HEK293T (cell line): ENCODE measurements at regions not wholly inside any gene's neighbourhood (a gene's known extent, or its start where the extent isn't known, plus 50 kb on each side); places are given as distances from the start of the nearest gene placed in this dataset.
"Not testable (repeated sequence)": the region's sequence is repeated elsewhere in the genome, so short reads cannot be mapped to it uniquely, and the experiment has no call there.

Source experiments
- CTCF ChIA-PET: fragments of 350-600 bp; formaldehyde crosslinking; extraction: SDS; loops from one replicate; lab custom pipeline; 2021; ENCODE audit warnings: antibody characterized with exemption, inconsistent platforms; lab: Yijun Ruan, JAX
- POLR2A ChIA-PET: fragments of 350-600 bp; formaldehyde crosslinking; extraction: SDS; loops from one replicate; lab custom pipeline; 2020; ENCODE audit warnings: antibody characterized with exemption, inconsistent platforms; lab: Yijun Ruan, JAX
- DNase-seq: peaks from one replicate; pipeline ENCODE4 v3.0.0; 2012; ENCODE audit warnings: mixed read lengths; ENCODE audit errors: extremely low spot score
- ARNT ChIP-seq: fragments of 450-650 bp; IDR thresholded peaks from 2 replicates; pipeline ENCODE4 v1.6.1; 2017; ENCODE audit warnings: mild to moderate bottlenecking
- BHLHE40 ChIP-seq: fragments of 450-650 bp; IDR thresholded peaks from 2 replicates; pipeline ENCODE4 v1.6.1; 2016; ENCODE audit warnings: mild to moderate bottlenecking, moderate library complexity, borderline replicate concordance
- CTBP1 ChIP-seq: fragments of 450-650 bp; IDR thresholded peaks from 2 replicates; pipeline ENCODE4 v1.6.1; 2016; ENCODE audit warnings: borderline replicate concordance
- ELF4 ChIP-seq: fragments of 450-650 bp; IDR thresholded peaks from 2 replicates; pipeline ENCODE4 v1.6.1; 2017; ENCODE audit warnings: antibody characterized with exemption
- FOXA1 ChIP-seq: fragments of 450-650 bp; IDR thresholded peaks from 2 replicates; pipeline ENCODE4 v1.6.1; 2016; ENCODE audit warnings: mild to moderate bottlenecking
- FOXK2 ChIP-seq: fragments of 450-650 bp; IDR thresholded peaks from 2 replicates; pipeline ENCODE4 v1.6.1; 2016; ENCODE audit warnings: mild to moderate bottlenecking
- FOXM1 ChIP-seq: fragments of 450-650 bp; IDR thresholded peaks from 2 replicates; pipeline ENCODE4 v1.6.1; 2017; ENCODE audit warnings: mild to moderate bottlenecking, borderline replicate concordance
- HDGF ChIP-seq: fragments of 450-650 bp; IDR thresholded peaks from 2 replicates; pipeline ENCODE4 v1.6.1; 2017; ENCODE audit warnings: antibody characterized with exemption, borderline replicate concordance
- L3MBTL2 ChIP-seq: fragments of 450-650 bp; conservative IDR thresholded peaks from 2 replicates; pipeline ENCODE4 v1.6.1; 2016; ENCODE audit warnings: mild to moderate bottlenecking
- LEF1 ChIP-seq: fragments of 450-650 bp; IDR thresholded peaks from 2 replicates; pipeline ENCODE4 v1.6.1; 2017; ENCODE audit warnings: mild to moderate bottlenecking, borderline replicate concordance
- NFRKB ChIP-seq: fragments of 450-650 bp; IDR thresholded peaks from 2 replicates; pipeline ENCODE4 v1.6.1; 2016; ENCODE audit warnings: mild to moderate bottlenecking, moderate library complexity
- SP1 ChIP-seq: fragments of 450-650 bp; IDR thresholded peaks from 2 replicates; pipeline ENCODE4 v1.6.1; 2017
- SUZ12 ChIP-seq: fragments of 450-650 bp; IDR thresholded peaks from 2 replicates; pipeline ENCODE4 v1.6.1; 2016; ENCODE audit warnings: mild to moderate bottlenecking
- TARDBP ChIP-seq: fragments of 450-650 bp; IDR thresholded peaks from 2 replicates; pipeline ENCODE4 v1.6.1; 2016
- ZNF384 ChIP-seq: fragments of 450-650 bp; IDR thresholded peaks from 2 replicates; pipeline ENCODE4 v1.6.1; 2016
- TF ChIP-seq, protein P1 (sequence below): fragments of 450-650 bp; IDR thresholded peaks from 2 replicates; pipeline ENCODE4 v1.6.1; 2016

DNA sequence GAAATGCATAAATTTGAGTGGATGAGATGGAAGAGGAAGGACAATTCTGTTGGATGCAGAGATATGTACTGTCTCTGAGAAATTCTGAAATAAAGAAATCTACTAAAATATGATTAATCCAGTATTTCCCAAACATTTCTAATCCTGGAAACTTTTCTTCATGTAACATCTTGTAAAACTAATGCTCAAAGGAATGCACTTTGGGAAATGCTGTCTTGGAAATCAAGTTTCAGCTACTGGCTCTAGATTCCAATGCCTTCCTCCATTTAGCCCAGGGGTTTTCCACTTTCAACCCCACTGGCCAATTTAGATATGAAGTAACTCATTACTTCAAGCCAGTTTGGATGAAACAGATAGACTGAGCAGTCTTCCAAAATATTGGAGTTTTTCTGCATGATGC, 355.1 kb downstream of the TXNL1 start:
- TF ChIP-seq ZNF384 (no peak), NFRKB (no peak)
- ChIA-PET POLR2A (no interaction called here), CTCF (no interaction called here)
- DNase-seq: no peak

GRCh38 chr18:56282234-56283104, 355.9 kb downstream of the TXNL1 start:
- CTCF ChIA-PET: no interaction called here
- no peak for DNase-seq
- no peak for TF ChIP-seq ZNF384
- TF ChIP-seq CTBP1: no peak
- no peak for TF ChIP-seq TARDBP
- POLR2A ChIA-PET: no interaction called here

- POLR2A ChIA-PET, DNase-seq, CTCF ChIA-PET: not testable (repeated sequence)
Measured at GRCh38 chr18:56279816-56280215, 358.6 kb downstream of the TXNL1 start.

DNA sequence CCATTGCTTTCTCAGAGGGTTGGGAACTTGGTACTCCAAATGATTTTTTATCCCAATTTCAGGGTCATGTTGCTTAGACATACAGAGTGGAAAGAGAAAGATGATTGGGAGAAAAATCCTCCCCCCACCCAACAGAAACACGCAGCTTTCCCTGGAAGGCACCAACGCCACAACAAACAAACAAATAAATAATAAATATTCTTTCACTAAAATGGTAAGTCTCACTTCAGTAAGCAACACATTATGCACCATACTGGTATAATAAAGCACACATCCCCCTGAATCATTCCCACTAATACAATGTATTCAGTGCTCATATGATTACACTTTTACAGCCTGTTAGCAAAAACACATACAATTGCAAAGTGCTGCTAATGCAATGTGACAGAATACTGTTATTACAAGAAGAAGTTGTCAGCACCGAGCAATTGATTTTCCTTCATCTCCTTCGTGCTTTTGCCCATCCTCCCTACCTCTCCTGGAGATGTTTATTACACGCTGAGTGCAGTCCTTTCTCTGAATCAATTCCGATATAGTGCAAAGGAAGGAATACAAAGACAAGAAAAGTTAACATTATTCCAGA, 359.9 kb downstream of the TXNL1 start:
- POLR2A ChIA-PET: no interaction called here
- DNase-seq: no peak
- no peak for TF ChIP-seq LEF1
- no peak for TF ChIP-seq FOXK2
- TF ChIP-seq, protein P1, sequence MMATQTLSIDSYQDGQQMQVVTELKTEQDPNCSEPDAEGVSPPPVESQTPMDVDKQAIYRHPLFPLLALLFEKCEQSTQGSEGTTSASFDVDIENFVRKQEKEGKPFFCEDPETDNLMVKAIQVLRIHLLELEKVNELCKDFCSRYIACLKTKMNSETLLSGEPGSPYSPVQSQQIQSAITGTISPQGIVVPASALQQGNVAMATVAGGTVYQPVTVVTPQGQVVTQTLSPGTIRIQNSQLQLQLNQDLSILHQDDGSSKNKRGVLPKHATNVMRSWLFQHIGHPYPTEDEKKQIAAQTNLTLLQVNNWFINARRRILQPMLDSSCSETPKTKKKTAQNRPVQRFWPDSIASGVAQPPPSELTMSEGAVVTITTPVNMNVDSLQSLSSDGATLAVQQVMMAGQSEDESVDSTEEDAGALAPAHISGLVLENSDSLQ: no peak
- no peak for TF ChIP-seq SP1
- TF ChIP-seq SUZ12: no peak
- TF ChIP-seq BHLHE40: no peak
- TF ChIP-seq L3MBTL2: no peak
- no peak for TF ChIP-seq HDGF
- TF ChIP-seq ZNF384: no peak
- no peak for TF ChIP-seq ARNT
- TF ChIP-seq CTBP1: no peak
- TF ChIP-seq TARDBP: no peak
- no peak for TF ChIP-seq ELF4
- CTCF ChIA-PET: interaction anchor here (0.6 kb wide), 2 partner anchors 212 to 222 kb away, joined by 5 read pairs; no protein-coding TSS in a partner anchor

GRCh38 chr18:56276466-56276865, 361.9 kb downstream of the TXNL1 start:
- no peak for TF ChIP-seq FOXK2
- no peak for TF ChIP-seq NFRKB
- TF ChIP-seq ELF4: no peak
- no peak for TF ChIP-seq TARDBP
- no peak for TF ChIP-seq SP1
- no peak for TF ChIP-seq LEF1
- TF ChIP-seq ARNT: no peak
- TF ChIP-seq ZNF384: no peak
- no peak for DNase-seq
- ChIA-PET POLR2A (no interaction called here), CTCF (no interaction called here)

DNA sequence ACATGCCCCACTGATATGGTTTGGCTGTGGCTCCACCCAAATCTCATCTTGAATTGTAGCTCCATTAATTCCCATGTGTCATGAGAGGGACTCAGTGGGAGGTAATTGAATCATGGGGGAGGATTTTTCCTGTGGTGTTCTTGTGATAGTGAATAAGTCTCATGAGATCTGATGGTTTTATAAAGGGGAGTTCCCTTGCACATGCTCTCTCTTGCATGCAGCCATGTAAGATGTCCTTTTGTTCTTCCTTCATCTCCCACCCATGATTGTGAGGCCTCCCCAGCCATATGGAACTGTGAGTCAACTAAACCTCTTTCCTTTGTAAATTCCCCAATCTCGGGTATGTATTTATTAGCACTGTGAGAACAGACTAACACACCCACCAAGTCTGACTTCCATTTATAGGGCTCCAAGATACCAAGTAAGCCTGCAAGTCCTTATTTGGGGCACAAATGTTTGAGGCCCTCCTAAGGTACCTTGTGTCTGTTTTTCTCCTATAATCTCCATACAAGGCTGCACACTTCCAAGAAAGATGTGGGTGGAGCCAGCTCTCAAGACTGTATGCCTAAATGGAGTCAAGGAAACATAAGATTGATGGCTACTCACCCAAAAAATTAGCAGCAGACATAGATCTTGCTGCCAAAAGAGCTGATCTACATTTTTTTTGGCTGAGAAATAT, 364.7 kb downstream of the TXNL1 start:
- TF ChIP-seq FOXM1 (no peak), TARDBP (no peak), BHLHE40 (no peak), ARNT (no peak)
- DNase-seq: no peak
- ChIA-PET POLR2A (no interaction called here), CTCF (no interaction called here)

DNA sequence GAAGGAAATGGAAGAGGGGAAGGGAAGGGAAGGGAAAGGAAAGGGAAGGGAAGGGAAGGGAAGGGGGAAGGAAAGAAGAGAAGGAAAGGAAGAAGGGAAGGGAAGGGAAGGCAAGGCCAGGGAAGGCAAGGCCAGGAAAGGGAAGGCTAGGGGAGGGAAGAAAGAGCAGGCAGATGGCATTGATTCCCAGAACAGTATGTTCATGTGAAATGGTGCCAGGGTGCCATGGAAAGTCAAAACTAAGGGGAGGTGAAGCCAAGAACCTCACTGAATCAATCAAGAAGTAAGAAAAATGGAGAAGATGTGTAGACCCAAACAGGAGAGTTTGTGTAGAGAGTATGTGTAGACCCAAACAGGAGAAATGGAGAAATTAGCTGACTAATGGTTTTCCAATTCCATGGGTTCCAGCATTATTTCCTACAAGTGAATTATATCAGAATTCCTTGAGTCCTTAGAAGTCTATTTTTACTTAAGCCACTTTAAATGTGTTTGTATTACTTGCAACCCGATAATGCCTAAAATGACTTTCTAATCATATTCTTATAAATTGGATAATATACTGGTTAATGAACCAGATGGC, 367.6 kb downstream of the TXNL1 start:
- DNase-seq: no peak
- ChIA-PET CTCF (no interaction called here), POLR2A (no interaction called here)
- no peak for TF ChIP-seq HDGF
- no peak for TF ChIP-seq FOXA1
- TF ChIP-seq SP1: no peak
- no peak for TF ChIP-seq TARDBP
- TF ChIP-seq L3MBTL2: no peak
- no peak for TF ChIP-seq ELF4
- TF ChIP-seq, protein P1: no peak
- TF ChIP-seq FOXK2: no peak
- TF ChIP-seq SUZ12: no peak
- TF ChIP-seq NFRKB: no peak
- TF ChIP-seq LEF1: no peak
- no peak for TF ChIP-seq ARNT
- no peak for TF ChIP-seq CTBP1
- no peak for TF ChIP-seq BHLHE40
